Stomach (tissue), 8 donors: ENCODE measurements at regions not wholly inside any gene's neighbourhood (a gene's known extent, or its start where the extent isn't known, plus 50 kb on each side); places are given as distances from the start of the nearest gene placed in this dataset.
A peak's percentile ranks its signal among the peaks of the same experiment; 100 is the strongest.

ENCODE experiments used
- DNase-seq, 2 donors: peaks; one replicate each; pipeline versions ENCODE4 v3.0.0 to v3.0.0-alpha.2; 2013 to 2019
- H3K27ac ChIP-seq, 5 donors: fragments of 200-600 bp in 4 of 5; sonication (generic) in 4 of 5; one replicate each; pipeline ENCODE4 v1.5.1; 2013 to 2019; ENCODE audit warnings: mild to moderate bottlenecking in 1 of 5, moderate library complexity in 1 of 5
- H3K27me3 ChIP-seq, 3 donors: fragments of 200-600 bp; sonication (generic); one replicate each; pipeline ENCODE4 v1.5.1; 2017 to 2019; ENCODE audit warnings: mixed run types in 1 of 3
- H3K36me3 ChIP-seq, 4 donors: fragments of 200-600 bp; sonication (generic); 1 replicate in 3 of 4; 2 replicates in 1 of 4; pipeline ENCODE4 v1.5.1; 2016 to 2019
- H3K4me1 ChIP-seq, 4 donors: fragments of 200-600 bp; sonication (generic); one replicate each; pipeline ENCODE4 v1.5.1; 2016 to 2019
- H3K4me3 ChIP-seq, 4 donors: fragments of 200-600 bp; sonication (generic) in 3 of 4; one replicate each; pipeline ENCODE4 v1.5.1; 2016 to 2019; ENCODE audit warnings: mild to moderate bottlenecking in 1 of 4
- H3K9me3 ChIP-seq, 4 donors: fragments of 200-600 bp; sonication (generic); one replicate each; pipeline ENCODE4 v1.5.1; 2016 to 2019
- EP300 ChIP-seq: sonication (generic); formaldehyde crosslinking; IDR thresholded peaks from one replicate; pipeline ENCODE4 v1.6.1; 2017; ENCODE audit warnings: antibody characterized with exemption
- POLR2A ChIP-seq, 4 donors: fragments of 450-650 bp; IDR thresholded peaks; one replicate each; pipeline ENCODE4 v1.6.1; 2016; ENCODE audit warnings: antibody characterized with exemption in 4 of 4, control low read depth in 2 of 4, mild to moderate bottlenecking in 1 of 4, moderate library complexity in 1 of 4
- POLR2AphosphoS5 ChIP-seq, 3 donors: sonication (generic); formaldehyde crosslinking; IDR thresholded peaks; one replicate each; pipeline ENCODE4 v1.6.1; 2016; ENCODE audit warnings: antibody characterized with exemption in 3 of 3
- WGBS, 5 donors: extraction: QIAGEN DNeasy Blood & Tissue Kit in 3 of 5; methylation state at CpG; one replicate each; pipeline versions ENCODE4 v1.1.5 to v1.1.7; 2013 to 2018; 5-methylcytosine and 5-hydroxymethylcytosine counted together
- intact Hi-C: fragments of 100-400 bp; cut with DNase I; formaldehyde crosslinking; loops from one replicate; pipeline ENCODE4 v1.15.1; 2023; ENCODE audit warnings: low total_unique reads
- TF ChIP-seq, protein P1 (sequence below), 7 experiments: fragments of 450-650 bp in 4 of 7; fragments of 200-600 bp in 3 of 7; sonication (generic) in 3 of 7; IDR thresholded peaks; one replicate each; pipeline ENCODE4 v1.5.1; 2016 to 2019; ENCODE audit warnings: antibody characterized with exemption in 7 of 7, control low read depth in 2 of 7, mild to moderate bottlenecking in 1 of 7
- donor health status: healthy with polysubstance abuse.
- donor health status: Bipolar disorder and iron deficiency.
- donor health status: healthy.

DNA sequence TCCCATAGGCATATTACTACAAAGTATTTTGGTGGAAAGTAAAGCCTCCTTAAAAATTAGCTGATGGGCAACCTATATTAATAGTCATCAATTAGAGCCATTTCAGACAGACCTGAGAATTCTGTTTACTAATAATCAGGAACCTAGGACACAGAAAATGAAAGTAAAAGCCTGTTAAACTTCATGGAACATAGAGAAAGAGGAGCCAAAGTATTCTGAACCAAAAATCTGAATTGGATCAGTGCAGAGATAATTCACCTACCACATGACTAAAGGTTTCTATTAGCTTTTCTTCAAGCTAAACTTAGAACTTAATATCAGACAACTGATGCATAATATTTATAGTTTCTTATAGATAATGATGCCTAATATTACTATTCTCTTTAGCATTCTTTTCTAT lies 204.5 kb upstream of the RHOBTB1 start:
- Histone ChIP-seq H3K9me3 (no peaks in the 10 kb centered on the region), H3K36me3 (no peaks in the 10 kb centered on the region), H3K4me3 (no peak overlapping the region), H3K27ac (no peak overlapping the region), H3K4me1 (peaks cover 0 to 2% (median 0%) of the 10 kb centered on the region in 4 donors), H3K27me3 (no peaks in the 10 kb centered on the region)
- no peak for DNase-seq
- no peak for TF ChIP-seq POLR2AphosphoS5 (IDR thresholded peaks at IDR 0.05)
- no peak for TF ChIP-seq POLR2A (IDR thresholded peaks at IDR 0.05)
- TF ChIP-seq, protein P1, sequence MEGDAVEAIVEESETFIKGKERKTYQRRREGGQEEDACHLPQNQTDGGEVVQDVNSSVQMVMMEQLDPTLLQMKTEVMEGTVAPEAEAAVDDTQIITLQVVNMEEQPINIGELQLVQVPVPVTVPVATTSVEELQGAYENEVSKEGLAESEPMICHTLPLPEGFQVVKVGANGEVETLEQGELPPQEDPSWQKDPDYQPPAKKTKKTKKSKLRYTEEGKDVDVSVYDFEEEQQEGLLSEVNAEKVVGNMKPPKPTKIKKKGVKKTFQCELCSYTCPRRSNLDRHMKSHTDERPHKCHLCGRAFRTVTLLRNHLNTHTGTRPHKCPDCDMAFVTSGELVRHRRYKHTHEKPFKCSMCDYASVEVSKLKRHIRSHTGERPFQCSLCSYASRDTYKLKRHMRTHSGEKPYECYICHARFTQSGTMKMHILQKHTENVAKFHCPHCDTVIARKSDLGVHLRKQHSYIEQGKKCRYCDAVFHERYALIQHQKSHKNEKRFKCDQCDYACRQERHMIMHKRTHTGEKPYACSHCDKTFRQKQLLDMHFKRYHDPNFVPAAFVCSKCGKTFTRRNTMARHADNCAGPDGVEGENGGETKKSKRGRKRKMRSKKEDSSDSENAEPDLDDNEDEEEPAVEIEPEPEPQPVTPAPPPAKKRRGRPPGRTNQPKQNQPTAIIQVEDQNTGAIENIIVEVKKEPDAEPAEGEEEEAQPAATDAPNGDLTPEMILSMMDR (IDR thresholded peaks at IDR 0.05), result no peak
- intact Hi-C loops, result loop anchor here (10.0 kb wide), 1 partner anchor 136 kb away; no protein-coding TSS in a partner anchor

- TF ChIP-seq, protein P1 (IDR thresholded peaks at IDR 0.05), result no peak
- no peak for TF ChIP-seq POLR2A (IDR thresholded peaks at IDR 0.05)
- TF ChIP-seq EP300, result no peak
- no peak for TF ChIP-seq POLR2AphosphoS5 (IDR thresholded peaks at IDR 0.05)
- Histone ChIP-seq H3K27me3 (no peaks in the 10 kb centered on the region), H3K36me3 (no peaks in the 10 kb centered on the region), H3K4me1 (peaks cover 0 to 8% (median 3%) of the 10 kb centered on the region in 4 donors), H3K9me3 (no peaks in the 10 kb centered on the region), H3K27ac (no peak overlapping the region), H3K4me3 (no peak overlapping the region)
- WGBS, 5 donors, result 75 to 90% (median 86%) methylated on average over 1 of the region's 1 CpG
- DNase-seq, result no peak
- intact Hi-C loops, result loop anchor here (10.0 kb wide), 1 partner anchor 142 kb away; no protein-coding TSS in a partner anchor
These were observed 199.0 kb upstream of the RHOBTB1 start for GRCh38 chr10:61142987-61143386.

- intact Hi-C loops, result loop anchor here (10.0 kb wide), 1 partner anchor 144 kb away; no protein-coding TSS in a partner anchor
- no peaks in the 10 kb centered on the region for H3K36me3 ChIP-seq
- H3K27me3 ChIP-seq, result no peaks in the 10 kb centered on the region
- WGBS, 5 donors, result 11 to 21% (median 16%) methylated on average over 7 of the region's 7 CpGs
- no peak overlapping the region for H3K27ac ChIP-seq
- TF ChIP-seq, protein P1 (IDR thresholded peaks at IDR 0.05), result peak in 5 of 7 experiments; percentile 39 to 78 (median 54)
- no peak for TF ChIP-seq POLR2A (IDR thresholded peaks at IDR 0.05)
- peak; percentile 37 to 88 for DNase-seq
- no peak overlapping the region for H3K4me3 ChIP-seq
- H3K9me3 ChIP-seq, result no peaks in the 10 kb centered on the region
- H3K4me1 ChIP-seq, result peaks cover 0 to 8% (median 3%) of the 10 kb centered on the region in 4 donors
These were observed 196.9 kb upstream of the RHOBTB1 start for GRCh38 chr10:61140765-61141392.

- TF ChIP-seq EP300, result no peak
- TF ChIP-seq, protein P1 (IDR thresholded peaks at IDR 0.05), result no peak
- TF ChIP-seq POLR2AphosphoS5 (IDR thresholded peaks at IDR 0.05), result no peak
- no peak for TF ChIP-seq POLR2A (IDR thresholded peaks at IDR 0.05)
- Histone ChIP-seq H3K4me3 (no peak overlapping the region), H3K9me3 (no peaks in the 10 kb centered on the region), H3K36me3 (no peaks in the 10 kb centered on the region), H3K4me1 (peaks cover 0 to 12% (median 3%) of the 10 kb centered on the region in 4 donors), H3K27ac (no peak overlapping the region), H3K27me3 (no peaks in the 10 kb centered on the region)
- WGBS, 5 donors, result 76 to 88% (median 84%) methylated on average over 4 of the region's 4 CpGs
- no peak for DNase-seq
- intact Hi-C loops, result no loop called here
These were observed 195.6 kb upstream of the RHOBTB1 start for GRCh38 chr10:61139592-61139953.
